ENCODE measurements at regions not wholly inside any gene's neighbourhood (a gene's known extent, or its start where the extent isn't known, plus 50 kb on each side); places are given as distances from the start of the nearest gene placed in this dataset.

DNA sequence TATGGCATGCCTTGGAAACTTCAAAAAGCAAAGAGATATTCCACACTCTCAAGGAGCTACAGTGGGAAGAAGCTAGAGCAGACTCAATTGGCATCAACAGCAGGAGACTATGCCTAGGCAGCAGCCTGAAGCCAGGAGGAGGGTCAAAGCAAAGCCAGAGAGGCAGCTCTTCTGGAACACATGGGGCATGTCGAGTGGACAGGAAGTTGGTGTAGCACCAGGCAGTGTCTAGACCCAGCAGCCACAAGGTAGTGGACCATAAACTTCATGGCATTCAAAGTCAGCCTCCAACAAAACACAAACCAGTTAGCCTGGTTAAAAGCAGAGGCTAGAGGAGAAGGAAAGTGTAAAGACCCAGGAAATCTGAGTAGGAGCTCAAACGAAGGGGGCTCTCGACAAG is 311.2 kb upstream of the PKDCC start:
- TF ChIP-seq, protein P1, sequence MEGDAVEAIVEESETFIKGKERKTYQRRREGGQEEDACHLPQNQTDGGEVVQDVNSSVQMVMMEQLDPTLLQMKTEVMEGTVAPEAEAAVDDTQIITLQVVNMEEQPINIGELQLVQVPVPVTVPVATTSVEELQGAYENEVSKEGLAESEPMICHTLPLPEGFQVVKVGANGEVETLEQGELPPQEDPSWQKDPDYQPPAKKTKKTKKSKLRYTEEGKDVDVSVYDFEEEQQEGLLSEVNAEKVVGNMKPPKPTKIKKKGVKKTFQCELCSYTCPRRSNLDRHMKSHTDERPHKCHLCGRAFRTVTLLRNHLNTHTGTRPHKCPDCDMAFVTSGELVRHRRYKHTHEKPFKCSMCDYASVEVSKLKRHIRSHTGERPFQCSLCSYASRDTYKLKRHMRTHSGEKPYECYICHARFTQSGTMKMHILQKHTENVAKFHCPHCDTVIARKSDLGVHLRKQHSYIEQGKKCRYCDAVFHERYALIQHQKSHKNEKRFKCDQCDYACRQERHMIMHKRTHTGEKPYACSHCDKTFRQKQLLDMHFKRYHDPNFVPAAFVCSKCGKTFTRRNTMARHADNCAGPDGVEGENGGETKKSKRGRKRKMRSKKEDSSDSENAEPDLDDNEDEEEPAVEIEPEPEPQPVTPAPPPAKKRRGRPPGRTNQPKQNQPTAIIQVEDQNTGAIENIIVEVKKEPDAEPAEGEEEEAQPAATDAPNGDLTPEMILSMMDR (IDR thresholded peaks at IDR 0.05; ENCODE audit: insufficient read depth, low read depth, low read length), result no peak
- TF ChIP-seq EZH2 (IDR thresholded peaks at IDR 0.05; ENCODE audit: insufficient read depth, low read length), result no peak

All from astrocyte (in vitro differentiated cells and primary cell).